ENCODE measurements at regions not wholly inside any gene's neighbourhood (a gene's known extent, or its start where the extent isn't known, plus 50 kb on each side); places are given as distances from the start of the nearest gene placed in this dataset.

GRCh38 chr22:34255042-34255441 is 334.8 kb upstream of the LARGE1 start:
- TF ChIP-seq EZH2 (IDR thresholded peaks at IDR 0.05; ENCODE audit: insufficient read depth, poor library complexity, severe bottlenecking) = no peak
- no peak for TF ChIP-seq EZH2phosphoT487 (IDR thresholded peaks at IDR 0.05; ENCODE audit: insufficient read depth, low read depth)

Measured in GM23248 (cell line).